ENCODE measurements at regions not wholly inside any gene's neighbourhood (a gene's known extent, or its start where the extent isn't known, plus 50 kb on each side); places are given as distances from the start of the nearest gene placed in this dataset.

GRCh38 chr2:172364261-172364660 is 63.1 kb upstream of the ITGA6 start:
- TF ChIP-seq CTCF (IDR thresholded peaks at IDR 0.05; ENCODE audit: insufficient read depth in 1 of 2, low read depth in 1 of 2, low read length in 1 of 2, severe bottlenecking in 1 of 2, unreplicated experiment in 1 of 2), result no peak
- Mint-ChIP-seq H3K36me3 (ENCODE audit: insufficient read depth, unreplicated experiment) (no peaks in the 10 kb centered on the region), H3K4me3 (ENCODE audit: unreplicated experiment) (no peak overlapping the region), H3K27ac (ENCODE audit: unreplicated experiment) (no peak overlapping the region), H3K9me3 (ENCODE audit: unreplicated experiment) (peaks cover 7% of the 10 kb centered on the region), H3K27me3 (ENCODE audit: insufficient read depth, unreplicated experiment) (no peaks in the 10 kb centered on the region), H3K4me1 (ENCODE audit: low read depth, unreplicated experiment) (peaks cover 6% of the 10 kb centered on the region)
- DNase-seq, result no peak
- ChIA-PET POLR2A (no interaction called here), CTCF (interaction anchor here (0.6 kb wide), 1 partner anchor 144 kb away, joined by 3 read pairs; no protein-coding TSS in a partner anchor)
- Histone ChIP-seq H3K9me3 (no peaks in the 10 kb centered on the region), H3K4me3 (ENCODE audit: low read depth, low read length) (no peak overlapping the region), H3K4me1 (peaks cover 9% of the 10 kb centered on the region), H3K36me3 (ENCODE audit: control insufficient read depth, insufficient read depth, low read length) (no peaks in the 10 kb centered on the region), H3K27me3 (replicated peaks; ENCODE audit: control insufficient read depth, insufficient read depth, low read length) (no peaks in the 10 kb centered on the region)
- no TSS peak for BruUV-seq (replicated peaks)
- intact Hi-C loops (cut with micrococcal nuclease; ENCODE audit: unreplicated experiment), result no loop called here

GRCh38 chr2:172366596-172367150 is 60.7 kb upstream of the ITGA6 start:
- H3K27me3 ChIP-seq (replicated peaks; ENCODE audit: control insufficient read depth, insufficient read depth, low read length), result no peaks in the 10 kb centered on the region
- no TSS peak for BruUV-seq (replicated peaks)
- no peak overlapping the region for H3K4me3 Mint-ChIP-seq (ENCODE audit: unreplicated experiment)
- POLR2A ChIA-PET, result no interaction called here
- peaks cover 11% of the 10 kb centered on the region for H3K9me3 Mint-ChIP-seq (ENCODE audit: unreplicated experiment)
- H3K27ac Mint-ChIP-seq (ENCODE audit: unreplicated experiment), result no peak overlapping the region
- H3K27me3 Mint-ChIP-seq (ENCODE audit: insufficient read depth, unreplicated experiment), result no peaks in the 10 kb centered on the region
- no peak for TF ChIP-seq CTCF (IDR thresholded peaks at IDR 0.05; ENCODE audit: insufficient read depth in 1 of 2, low read depth in 1 of 2, low read length in 1 of 2, severe bottlenecking in 1 of 2, unreplicated experiment in 1 of 2)
- 0 out of 2 replicates have a peak, but pooled peaks cover 4% of the 10 kb centered on the region for H3K9me3 ChIP-seq
- DNase-seq, result no peak
- H3K36me3 Mint-ChIP-seq (ENCODE audit: insufficient read depth, unreplicated experiment), result no peaks in the 10 kb centered on the region
- no peaks in the 10 kb centered on the region for H3K36me3 ChIP-seq (ENCODE audit: control insufficient read depth, insufficient read depth, low read length)
- CTCF ChIA-PET, result no interaction called here
- no peaks in the 10 kb centered on the region for H3K4me1 ChIP-seq
- H3K4me3 ChIP-seq (ENCODE audit: low read depth, low read length), result no peak overlapping the region
- H3K4me1 Mint-ChIP-seq (ENCODE audit: low read depth, unreplicated experiment), result no peaks in the 10 kb centered on the region
- intact Hi-C loops (cut with micrococcal nuclease; ENCODE audit: unreplicated experiment), result no loop called here

- intact Hi-C loops (cut with micrococcal nuclease; ENCODE audit: unreplicated experiment), result no loop called here
- Mint-ChIP-seq H3K27ac (ENCODE audit: unreplicated experiment) (no peak overlapping the region), H3K27me3 (ENCODE audit: insufficient read depth, unreplicated experiment) (no peaks in the 10 kb centered on the region), H3K9me3 (ENCODE audit: unreplicated experiment) (peaks cover 11% of the 10 kb centered on the region), H3K4me1 (ENCODE audit: low read depth, unreplicated experiment) (peaks cover 10% of the 10 kb centered on the region), H3K4me3 (ENCODE audit: unreplicated experiment) (no peak overlapping the region), H3K36me3 (ENCODE audit: insufficient read depth, unreplicated experiment) (no peaks in the 10 kb centered on the region)
- no peaks in the 10 kb centered on the region for H3K36me3 ChIP-seq (ENCODE audit: control insufficient read depth, insufficient read depth, low read length)
- no peak for DNase-seq
- BruUV-seq (replicated peaks), result no TSS peak
- no peak overlapping the region for H3K4me3 ChIP-seq (ENCODE audit: low read depth, low read length)
- ChIA-PET POLR2A (no interaction called here), CTCF (no interaction called here)
- H3K9me3 ChIP-seq, result 0 out of 2 replicates have a peak, but pooled peaks cover 4% of the 10 kb centered on the region
- no peak for TF ChIP-seq CTCF (IDR thresholded peaks at IDR 0.05; ENCODE audit: insufficient read depth in 1 of 2, low read depth in 1 of 2, low read length in 1 of 2, severe bottlenecking in 1 of 2, unreplicated experiment in 1 of 2)
- no peaks in the 10 kb centered on the region for H3K4me1 ChIP-seq
- H3K27me3 ChIP-seq (replicated peaks; ENCODE audit: control insufficient read depth, insufficient read depth, low read length), result no peaks in the 10 kb centered on the region
These were observed 56.4 kb upstream of the ITGA6 start for GRCh38 chr2:172370821-172371455.
